Hematopoietic multipotent progenitor cell (in vitro differentiated cells): ENCODE measurements at regions not wholly inside any gene's neighbourhood (a gene's known extent, or its start where the extent isn't known, plus 50 kb on each side); places are given as distances from the start of the nearest gene placed in this dataset.
"Not testable (repeated sequence)": the region's sequence is repeated elsewhere in the genome, so short reads cannot be mapped to it uniquely, and the experiment has no call there.

Experiments
- DNase-seq, 3 donors: peaks; one replicate each; pipeline ENCODE4 v3.0.0-alpha.2; 2011 to 2015; ENCODE audit warnings: low read depth in 2 of 3, low spot score in 2 of 3

DNA sequence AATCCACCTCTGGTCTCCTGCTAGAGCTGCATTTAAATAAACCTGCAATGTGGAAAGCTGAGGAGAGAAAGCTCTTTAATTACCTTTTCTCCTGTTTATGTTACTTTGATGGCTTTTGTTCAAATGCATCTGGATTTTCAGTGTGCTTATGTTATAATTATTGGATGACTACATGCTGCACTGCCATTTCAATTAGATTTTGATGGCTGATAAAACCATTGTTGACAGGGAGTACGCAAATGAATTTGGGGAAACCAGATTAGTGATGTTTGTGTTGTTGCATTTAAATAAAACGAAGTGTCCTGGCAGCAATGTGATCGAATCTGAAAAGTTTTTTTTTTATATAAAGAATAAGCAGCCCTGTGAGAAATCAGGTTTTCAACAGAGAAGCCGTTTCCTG, 799.8 kb downstream of the DIAPH3 start:
- no peak for DNase-seq

GRCh38 chr13:59364641-59365085, 799.1 kb downstream of the DIAPH3 start:
- DNase-seq: no peak

DNA sequence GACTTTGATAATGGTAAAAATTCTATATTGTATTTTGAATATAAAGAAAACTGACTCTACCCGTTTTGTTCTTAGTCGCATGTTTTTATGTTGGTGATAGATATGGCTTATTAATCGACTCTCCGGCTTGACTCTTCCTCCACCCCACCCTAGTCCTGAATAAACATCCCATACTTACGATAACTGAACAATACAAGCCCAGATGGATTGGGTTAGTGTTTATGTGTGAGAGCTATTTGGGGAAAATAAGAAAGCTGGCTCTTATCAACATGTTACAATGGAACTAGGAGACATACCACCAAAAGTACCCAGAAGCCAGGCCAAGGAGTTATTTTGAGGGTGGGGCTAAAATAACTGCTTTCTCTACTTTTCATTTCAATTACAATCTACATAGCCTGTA, 796.3 kb downstream of the DIAPH3 start:
- DNase-seq: no peak

GRCh38 chr13:59367904-59368303, 795.8 kb downstream of the DIAPH3 start:
- no peak for DNase-seq

GRCh38 chr13:59368693-59369092, 795.0 kb downstream of the DIAPH3 start:
- DNase-seq: no peak

DNA sequence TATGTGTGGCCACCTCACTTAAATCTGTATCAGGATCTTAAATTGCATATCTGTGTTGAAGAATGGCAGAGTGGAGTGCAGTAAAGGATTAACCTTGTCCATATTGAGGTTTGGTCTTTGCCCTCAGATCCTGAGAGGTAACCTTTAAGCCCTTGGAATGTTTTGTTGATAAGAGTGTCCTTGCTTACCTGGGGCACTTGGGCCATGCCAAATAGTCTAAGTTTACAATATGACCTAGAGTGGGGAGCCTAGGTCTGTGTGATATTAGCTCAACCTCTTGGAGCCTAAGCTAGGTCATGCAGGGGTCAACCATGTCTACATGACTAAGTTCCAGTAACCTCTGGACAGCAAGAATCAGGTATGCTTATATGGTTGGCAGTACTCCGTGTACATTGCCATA, 792.5 kb downstream of the DIAPH3 start:
- DNase-seq: no peak

GRCh38 chr13:59373341-59373740, 790.4 kb downstream of the DIAPH3 start:
- DNase-seq: no peak

DNA sequence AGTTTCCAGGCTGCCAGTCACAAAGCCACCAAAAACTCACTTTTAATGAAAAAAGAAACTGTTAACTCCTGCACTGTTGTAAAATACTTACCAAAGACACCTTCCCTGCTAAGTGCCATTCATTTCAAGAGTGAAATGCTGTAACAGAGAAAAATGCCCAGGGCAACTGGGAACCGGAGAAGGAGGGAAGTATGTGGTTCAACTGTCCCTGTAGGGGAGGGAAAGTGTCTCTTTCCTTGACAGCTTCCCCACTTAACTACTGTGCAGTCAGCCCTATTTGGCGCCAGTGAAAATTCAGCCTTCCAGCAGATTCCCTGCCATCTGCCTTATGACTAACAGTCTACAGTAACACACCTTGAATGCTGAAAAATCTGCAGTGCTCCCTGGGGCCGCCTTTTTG, 789.0 kb downstream of the DIAPH3 start:
- no peak for DNase-seq

DNA sequence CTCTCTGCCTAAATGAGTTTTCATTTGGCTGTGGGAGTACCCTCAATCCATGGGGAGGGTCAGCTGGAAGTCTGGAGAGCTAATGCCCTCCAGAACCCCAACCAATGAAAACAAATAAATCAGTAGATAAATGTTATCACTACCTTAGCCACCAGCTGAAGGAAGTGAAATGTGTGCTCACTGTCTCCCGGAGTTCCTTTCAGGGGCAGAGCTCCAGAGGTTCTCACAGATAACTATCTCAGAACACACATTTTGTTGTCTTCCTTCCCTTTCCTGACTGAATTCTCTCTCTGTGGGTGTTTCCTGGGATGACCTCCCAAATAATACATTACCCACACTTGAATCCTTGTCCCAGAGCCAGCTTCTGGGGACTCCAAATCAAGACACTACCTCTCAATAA, 779.6 kb downstream of the DIAPH3 start:
- DNase-seq: no peak

- DNase-seq: peak; percentile 29 to 93 (median 73)
These were observed 772.0 kb downstream of the DIAPH3 start for GRCh38 chr13:59391696-59392095.

DNA sequence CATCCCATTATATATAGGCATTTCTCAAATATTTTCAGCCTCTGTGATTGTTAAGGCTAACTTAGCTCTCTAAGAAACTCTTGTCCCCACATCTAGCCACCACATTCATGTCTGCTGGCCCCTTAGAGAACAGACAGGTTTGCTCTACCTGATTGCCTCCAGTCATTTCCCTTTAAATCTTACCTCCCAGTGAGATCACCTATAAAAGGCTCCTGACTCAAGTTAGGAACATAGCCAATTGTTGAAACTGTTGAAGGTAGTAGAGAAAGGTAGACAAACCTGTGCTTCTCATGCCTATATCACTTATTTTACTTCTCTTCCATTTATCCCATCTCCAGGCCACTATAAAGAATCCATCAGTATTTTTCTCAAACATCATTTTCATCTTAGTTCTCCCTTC, 771.4 kb downstream of the DIAPH3 start:
- no peak for DNase-seq

DNA sequence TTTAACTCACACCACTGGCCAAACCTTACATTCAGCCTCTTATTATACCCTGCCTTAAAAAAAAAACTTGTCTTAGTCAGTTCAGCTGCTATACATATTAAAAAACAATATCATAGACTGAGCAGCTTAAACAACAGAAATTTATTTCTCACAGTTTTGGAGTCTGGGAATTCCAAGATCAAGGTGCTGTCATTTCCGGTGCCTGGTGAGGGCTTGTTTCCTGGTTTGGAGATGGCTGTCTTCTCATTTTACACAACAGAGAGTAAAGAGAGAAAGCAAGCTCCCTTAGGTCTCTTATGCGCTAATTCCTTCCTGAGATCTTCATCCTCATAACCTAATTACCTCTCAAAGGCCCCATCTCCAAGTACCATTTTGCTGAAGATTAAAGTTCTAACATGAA, 769.2 kb downstream of the DIAPH3 start:
- DNase-seq: no peak

- no peak for DNase-seq
These were observed 765.6 kb downstream of the DIAPH3 start for GRCh38 chr13:59398127-59398526.

DNA sequence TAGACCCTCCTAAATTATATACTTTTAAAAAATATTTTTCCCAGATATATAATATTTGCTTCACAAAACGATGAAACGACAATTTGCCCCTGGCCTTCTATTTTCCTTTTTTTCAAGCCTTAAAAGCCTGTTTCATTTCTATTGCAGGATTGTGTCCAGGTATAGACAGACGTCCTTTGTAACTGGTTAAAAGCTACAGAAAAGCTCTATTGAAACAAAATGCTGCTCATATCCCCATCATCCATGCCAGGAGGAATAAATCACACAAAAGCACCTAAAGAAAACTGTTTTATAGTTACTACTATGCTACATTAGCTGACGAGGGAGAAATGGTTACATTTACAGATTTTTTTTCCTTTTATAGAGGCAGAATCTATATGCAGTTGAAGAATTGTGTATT, 765.1 kb downstream of the DIAPH3 start:
- DNase-seq: no peak

DNA sequence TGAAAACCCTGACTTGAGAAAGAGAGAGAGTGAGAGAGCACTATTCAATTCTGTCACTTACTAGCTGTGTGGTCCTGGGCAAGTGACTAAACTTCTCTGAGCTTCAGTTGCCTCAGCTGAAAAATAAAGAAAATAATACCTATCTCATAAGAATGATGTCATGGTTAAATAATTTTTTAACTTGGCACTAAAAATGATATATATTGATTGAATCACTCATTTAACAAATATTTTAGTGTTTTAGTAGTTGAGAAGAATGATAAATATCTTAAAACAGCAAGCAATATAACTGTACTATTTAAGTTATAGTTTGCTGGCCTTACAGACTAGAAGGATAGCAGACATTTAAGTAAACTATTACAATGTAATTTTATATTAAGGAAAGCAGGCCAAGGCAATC, 764.2 kb downstream of the DIAPH3 start:
- DNase-seq: no peak

GRCh38 chr13:59404331-59404730, 759.4 kb downstream of the DIAPH3 start:
- DNase-seq: no peak

- not testable (repeated sequence) for DNase-seq
These were observed 756.5 kb downstream of the DIAPH3 start for GRCh38 chr13:59407251-59407650.

DNA sequence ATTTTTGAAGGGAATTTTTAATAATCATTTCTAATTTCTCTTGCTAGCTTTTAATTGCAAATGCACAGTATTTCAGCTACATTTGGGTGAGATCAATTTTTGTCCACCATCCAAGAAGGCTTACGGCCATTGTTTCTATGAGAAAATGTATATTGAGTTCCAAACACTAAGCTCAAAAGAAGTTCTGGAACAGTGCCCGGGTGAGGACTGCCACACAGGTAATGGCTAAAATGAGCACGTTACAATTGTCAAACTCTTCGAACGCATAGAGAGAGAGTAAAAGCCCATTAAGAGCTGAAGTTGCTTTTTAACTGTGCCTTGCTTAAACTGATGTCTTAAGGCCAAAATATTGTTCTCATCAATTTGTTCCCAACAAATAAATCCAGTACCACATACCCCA, 755.0 kb downstream of the DIAPH3 start:
- no peak for DNase-seq

- DNase-seq: no peak
These were observed 754.5 kb downstream of the DIAPH3 start for GRCh38 chr13:59409211-59409610.

DNA sequence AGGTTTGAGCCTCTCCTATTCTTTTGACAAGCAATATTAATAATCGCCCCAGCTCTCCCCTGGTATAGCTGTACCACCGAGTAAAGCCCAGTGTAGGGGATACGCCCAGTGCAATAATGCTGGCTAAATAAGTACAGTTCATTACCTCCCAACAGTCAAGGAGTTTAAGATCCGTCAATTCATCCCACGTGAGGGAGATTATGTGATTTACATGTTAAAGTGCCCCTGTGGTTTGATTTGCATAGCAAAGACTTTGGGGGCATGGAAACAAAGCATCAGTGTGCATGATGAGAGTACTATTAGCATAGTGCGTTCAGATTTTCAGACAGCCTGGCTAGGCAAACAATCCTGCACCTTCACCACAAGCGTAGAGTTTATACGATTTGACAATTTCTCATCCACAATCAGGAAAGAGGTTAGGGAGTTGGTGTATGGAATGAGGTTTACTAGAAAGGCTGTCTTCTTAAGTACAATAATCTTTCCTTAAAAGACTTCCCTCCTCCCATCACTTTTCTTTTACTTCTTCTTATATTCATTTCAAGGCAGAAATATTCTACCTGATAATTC, 754.0 kb downstream of the DIAPH3 start:
- no peak for DNase-seq

GRCh38 chr13:59413126-59413525, 750.6 kb downstream of the DIAPH3 start:
- DNase-seq: peak in 2 of 3 donors; percentile 26 to 68

GRCh38 chr13:59414006-59414405, 749.7 kb downstream of the DIAPH3 start:
- DNase-seq: no peak

DNA sequence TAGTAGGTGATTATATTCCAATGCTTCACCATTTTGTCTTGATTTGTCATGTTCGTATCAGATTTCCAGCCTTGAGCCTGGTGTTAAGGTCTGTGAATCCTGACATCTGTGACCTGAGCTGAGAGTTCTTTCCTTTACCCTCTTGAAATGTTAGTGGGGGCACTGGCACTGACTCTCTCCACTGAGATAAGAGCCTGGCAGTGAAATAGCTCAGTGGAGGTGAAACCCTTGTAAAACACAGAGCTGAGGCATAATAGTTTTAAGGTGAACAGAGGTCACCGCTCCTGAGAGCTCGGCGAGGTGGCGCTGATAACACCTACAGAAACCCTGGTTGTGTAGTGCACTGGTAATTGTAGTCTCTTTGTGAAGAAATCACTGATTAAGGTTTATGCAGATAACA, 748.2 kb downstream of the DIAPH3 start:
- DNase-seq: no peak
